DMS114 treated with DMSO at 0.1 percent for 48 hours (cell line): ENCODE measurements at regions not wholly inside any gene's neighbourhood (a gene's known extent, or its start where the extent isn't known, plus 50 kb on each side); places are given as distances from the start of the nearest gene placed in this dataset.
"Not testable (repeated sequence)": the region's sequence is repeated elsewhere in the genome, so short reads cannot be mapped to it uniquely, and the experiment has no call there.

Source experiments
- DNase-seq: peaks from one replicate; lab custom pipeline; 2025; ENCODE audit not compliant: unreplicated experiment; lab: John Stamatoyannopoulos, UW

GRCh38 chr10:121317374-121317773, 280.9 kb downstream of the FGFR2 start:
- DNase-seq = no peak

- no peak for DNase-seq
These were observed 276.2 kb downstream of the FGFR2 start for GRCh38 chr10:121322046-121322445.

- no peak for DNase-seq
These were observed 275.5 kb downstream of the FGFR2 start for GRCh38 chr10:121322776-121323175.

GRCh38 chr10:121323443-121323842, 274.8 kb downstream of the FGFR2 start:
- DNase-seq = no peak

- no peak for DNase-seq
These were observed 273.5 kb downstream of the FGFR2 start for GRCh38 chr10:121324678-121325213.

- DNase-seq = no peak
These were observed 272.6 kb downstream of the FGFR2 start for GRCh38 chr10:121325490-121326231.

- DNase-seq = no peak
These were observed 271.3 kb downstream of the FGFR2 start for GRCh38 chr10:121326905-121327304.

GRCh38 chr10:121327727-121328126, 270.5 kb downstream of the FGFR2 start:
- no peak for DNase-seq

- DNase-seq = not testable (repeated sequence)
These were observed 268.6 kb downstream of the FGFR2 start for GRCh38 chr10:121329631-121330030.

- DNase-seq = no peak
These were observed 267.7 kb downstream of the FGFR2 start for GRCh38 chr10:121330563-121330962.

- DNase-seq = no peak
These were observed 265.9 kb downstream of the FGFR2 start for GRCh38 chr10:121332353-121332752.

- DNase-seq = no peak
These were observed 265.1 kb downstream of the FGFR2 start for GRCh38 chr10:121332829-121333765.

- DNase-seq = no peak
These were observed 262.8 kb downstream of the FGFR2 start for GRCh38 chr10:121335386-121335925.

- no peak for DNase-seq
These were observed 260.8 kb downstream of the FGFR2 start for GRCh38 chr10:121337427-121337826.

GRCh38 chr10:121338206-121338980, 259.9 kb downstream of the FGFR2 start:
- DNase-seq = no peak

GRCh38 chr10:121339114-121339513, 259.1 kb downstream of the FGFR2 start:
- no peak for DNase-seq

- DNase-seq = no peak
These were observed 257.9 kb downstream of the FGFR2 start for GRCh38 chr10:121340271-121340831.

- DNase-seq = no peak
These were observed 246.7 kb downstream of the FGFR2 start for GRCh38 chr10:121351540-121351939.

GRCh38 chr10:121352231-121352855, 245.9 kb downstream of the FGFR2 start:
- no peak for DNase-seq

- DNase-seq = no peak
These were observed 243.1 kb downstream of the FGFR2 start for GRCh38 chr10:121355161-121355560.
